ENCODE measurements at regions not wholly inside any gene's neighbourhood (a gene's known extent, or its start where the extent isn't known, plus 50 kb on each side); places are given as distances from the start of the nearest gene placed in this dataset.

- Histone ChIP-seq H3K4me1 (no peaks in the 10 kb centered on the region), H3K27me3 (no peaks in the 10 kb centered on the region), H3K9me3 (no peaks in the 10 kb centered on the region), H3K4me3 (no peak overlapping the region), H3K36me3 (no peaks in the 10 kb centered on the region), H3K27ac (no peak overlapping the region)
- TF ChIP-seq CTCF (IDR thresholded peaks at IDR 0.05) = no peak
- no peak for ATAC-seq
- no peak for DNase-seq
- intact Hi-C loops (cut with DNase I) = no loop called here
Observed at GRCh38 chr2:195049372-195050031, 607.5 kb upstream of the SLC39A10 start.

- no peak for TF ChIP-seq CTCF (IDR thresholded peaks at IDR 0.05)
- Histone ChIP-seq H3K9me3 (no peaks in the 10 kb centered on the region), H3K4me3 (no peak overlapping the region), H3K36me3 (no peaks in the 10 kb centered on the region), H3K4me1 (no peaks in the 10 kb centered on the region), H3K27me3 (no peaks in the 10 kb centered on the region), H3K27ac (no peak overlapping the region)
- DNase-seq (no peak), ATAC-seq (no peak)
- intact Hi-C loops (cut with DNase I) = no loop called here
Observed at GRCh38 chr2:195047955-195048354, 609.1 kb upstream of the SLC39A10 start.

DNA sequence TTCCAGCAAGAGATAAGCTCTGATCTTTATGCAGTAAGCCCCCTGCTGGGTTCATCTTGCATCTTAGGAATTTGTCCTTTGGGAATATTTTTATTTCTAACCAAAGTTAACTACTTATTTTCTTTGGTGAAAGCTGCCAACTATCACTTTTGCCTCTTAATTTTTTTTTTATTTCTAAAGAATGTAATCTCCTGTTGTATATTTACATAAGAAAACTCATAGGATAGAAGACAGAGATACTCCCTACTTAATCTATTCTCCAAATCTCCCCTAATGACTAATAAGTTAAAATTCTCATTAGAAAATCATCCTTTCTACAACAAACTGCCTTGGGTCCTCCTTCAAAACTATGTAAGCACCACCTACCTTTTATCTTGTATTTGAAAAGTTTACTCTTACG is 612.2 kb upstream of the SLC39A10 start:
- DNase-seq = no peak
- no peak for TF ChIP-seq CTCF (IDR thresholded peaks at IDR 0.05)

GRCh38 chr2:195038153-195038552 is 618.9 kb upstream of the SLC39A10 start:
- TF ChIP-seq CTCF (IDR thresholded peaks at IDR 0.05) = no peak
- Histone ChIP-seq H3K27ac (no peak overlapping the region), H3K4me1 (no peaks in the 10 kb centered on the region), H3K36me3 (no peaks in the 10 kb centered on the region), H3K27me3 (no peaks in the 10 kb centered on the region), H3K4me3 (no peak overlapping the region), H3K9me3 (no peaks in the 10 kb centered on the region)
- intact Hi-C loops (cut with DNase I) = no loop called here
- no peak for DNase-seq
- ATAC-seq = no peak

More for the DNA sequence above, 612.2 kb upstream of the SLC39A10 start:
- Histone ChIP-seq H3K4me3 (no peak overlapping the region), H3K27ac (no peak overlapping the region), H3K36me3 (no peaks in the 10 kb centered on the region), H3K9me3 (no peaks in the 10 kb centered on the region), H3K27me3 (no peaks in the 10 kb centered on the region), H3K4me1 (no peaks in the 10 kb centered on the region)
- intact Hi-C loops (cut with DNase I) = no loop called here
- ATAC-seq = no peak

- H3K27ac ChIP-seq = no peak overlapping the region
- H3K27me3 ChIP-seq = no peaks in the 10 kb centered on the region
- no peak overlapping the region for H3K4me3 ChIP-seq
- no peak for ATAC-seq
- DNase-seq = no peak
- no peaks in the 10 kb centered on the region for H3K9me3 ChIP-seq
- TF ChIP-seq CTCF (IDR thresholded peaks at IDR 0.05) = no peak
- no peaks in the 10 kb centered on the region for H3K4me1 ChIP-seq
- intact Hi-C loops (cut with DNase I) = no loop called here
- H3K36me3 ChIP-seq = no peaks in the 10 kb centered on the region
Observed at GRCh38 chr2:195037045-195037444, 620.0 kb upstream of the SLC39A10 start.

Measured in left lung (tissue), 4 donors.